ENCODE measurements at regions not wholly inside any gene's neighbourhood (a gene's known extent, or its start where the extent isn't known, plus 50 kb on each side); places are given as distances from the start of the nearest gene placed in this dataset.

GRCh38 chr13:26929971-26930730, 169.6 kb upstream of the GPR12 start:
- peak; percentile 55 for DNase-seq

GRCh38 chr13:26927511-26927910, 166.9 kb upstream of the GPR12 start:
- no peak for DNase-seq

- no peak for DNase-seq
These were observed 165.8 kb upstream of the GPR12 start for GRCh38 chr13:26926371-26926770.

- DNase-seq = no peak
These were observed 163.4 kb upstream of the GPR12 start for GRCh38 chr13:26923824-26924605.

DNA sequence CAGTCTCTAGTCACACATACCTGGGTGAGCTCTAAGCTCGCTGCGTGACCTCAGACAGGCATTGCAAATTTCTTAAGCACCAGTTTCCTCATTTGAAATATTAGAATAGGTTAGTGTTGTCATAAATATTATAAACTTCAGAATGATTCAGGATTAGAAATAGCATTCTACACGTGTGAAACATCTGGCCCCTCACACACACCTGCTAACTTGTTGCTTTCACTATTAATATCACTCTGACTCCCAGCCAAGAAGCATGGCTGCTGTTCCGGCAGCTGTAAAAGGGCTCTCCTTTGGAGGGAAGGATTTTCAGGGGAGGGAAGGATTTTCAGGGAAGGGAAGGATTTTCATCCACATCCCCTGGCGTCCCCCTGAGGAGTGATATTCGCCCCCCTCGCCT, 161.3 kb upstream of the GPR12 start:
- no peak for DNase-seq

DNA sequence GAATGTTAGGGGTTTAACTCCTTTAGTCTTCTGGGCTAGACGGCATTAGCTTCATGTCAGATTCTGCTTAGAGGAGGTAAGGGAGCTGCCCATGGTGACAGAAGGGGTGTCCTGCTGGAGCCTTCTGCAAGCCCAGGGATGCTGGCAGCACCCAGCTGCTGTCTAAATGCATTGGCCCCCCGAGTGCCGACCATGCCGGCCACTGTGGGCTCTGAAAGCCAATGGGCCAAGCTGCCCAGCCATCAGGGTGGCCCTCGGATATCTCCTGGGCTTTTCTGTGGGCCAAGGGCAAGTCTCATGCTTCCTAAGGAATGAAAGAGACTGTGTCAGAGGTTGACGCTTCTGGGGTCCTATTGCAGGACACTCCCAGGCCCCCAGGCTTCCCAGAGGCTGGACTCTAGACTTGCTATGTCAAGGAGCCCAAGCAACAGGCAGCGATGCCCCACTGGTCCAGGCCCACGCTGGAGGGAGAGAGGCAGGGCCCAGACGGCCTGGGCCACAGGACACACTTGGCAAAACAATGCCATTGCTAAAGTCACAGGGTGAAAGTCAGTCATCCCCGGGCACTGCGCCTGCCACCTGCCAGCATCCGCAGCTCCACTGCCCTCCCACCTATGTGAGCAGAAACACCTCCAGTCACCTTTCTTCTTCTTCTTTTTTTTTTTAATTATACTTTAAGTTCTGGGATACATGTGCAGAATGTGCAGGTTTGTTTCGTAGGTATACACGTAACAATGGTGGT, 160.2 kb upstream of the GPR12 start:
- DNase-seq = no peak

GRCh38 chr13:26919732-26920131, 159.1 kb upstream of the GPR12 start:
- no peak for DNase-seq

GRCh38 chr13:26919311-26919710, 158.7 kb upstream of the GPR12 start:
- no peak for DNase-seq

DNA sequence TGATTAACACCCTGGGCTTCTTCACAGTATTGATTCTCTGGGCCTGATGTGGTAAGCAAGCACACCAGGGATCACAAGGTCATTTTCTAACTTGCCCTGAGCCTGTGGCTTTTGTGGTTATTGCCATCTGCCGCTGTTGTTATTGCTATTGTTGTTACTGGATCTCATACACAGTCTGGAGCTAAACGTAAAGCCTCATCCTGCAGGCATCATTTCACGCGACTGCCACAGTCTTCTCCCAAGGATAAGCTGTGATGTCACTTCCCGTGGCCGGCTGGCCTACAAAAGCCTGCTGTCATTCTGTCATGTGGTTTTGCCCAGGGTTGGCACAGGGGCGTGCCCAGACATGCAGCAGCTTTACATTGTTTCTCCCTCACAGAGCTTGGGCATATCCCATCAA, 154.0 kb upstream of the GPR12 start:
- peak; percentile 16 for DNase-seq

DNA sequence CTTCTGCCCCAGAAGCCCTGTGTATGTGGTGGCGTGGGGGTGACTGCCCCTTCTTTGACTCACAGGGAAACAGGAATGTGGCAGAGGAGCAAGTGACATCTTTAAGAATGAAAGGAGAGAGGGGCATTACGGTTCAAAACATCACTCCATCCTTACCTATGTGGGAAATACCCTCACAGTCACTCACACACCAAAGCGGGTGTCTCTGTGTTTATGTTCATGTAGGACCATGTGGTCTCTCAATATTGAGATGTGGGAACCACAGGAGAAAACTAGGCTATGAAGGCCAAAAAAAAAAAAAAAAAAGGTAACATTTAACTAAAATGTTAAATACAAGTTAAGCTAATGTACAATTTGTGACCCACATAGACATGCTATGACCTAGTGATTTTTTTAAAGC, 153.6 kb upstream of the GPR12 start:
- no peak for DNase-seq

- DNase-seq = no peak
These were observed 150.3 kb upstream of the GPR12 start for GRCh38 chr13:26910754-26911465.

DNA sequence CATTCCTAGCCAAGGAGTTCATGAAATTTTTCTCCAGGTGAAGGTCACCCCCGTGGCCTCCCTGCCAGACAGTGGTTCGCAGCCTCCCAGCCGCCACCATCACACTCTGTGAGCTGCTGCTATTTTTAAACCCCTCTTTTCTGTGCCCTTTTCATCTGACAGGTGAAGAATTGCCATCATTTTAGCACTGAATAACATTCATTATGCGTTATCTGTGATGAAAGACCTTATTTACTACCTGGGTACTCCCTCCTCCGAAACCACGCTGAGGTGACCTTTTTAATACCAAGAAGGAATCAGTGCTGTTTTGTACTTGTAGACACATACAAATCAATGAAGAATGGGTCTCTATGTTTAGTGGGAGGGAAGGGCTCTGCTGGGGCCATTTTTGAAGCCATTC, 148.9 kb upstream of the GPR12 start:
- no peak for DNase-seq

DNA sequence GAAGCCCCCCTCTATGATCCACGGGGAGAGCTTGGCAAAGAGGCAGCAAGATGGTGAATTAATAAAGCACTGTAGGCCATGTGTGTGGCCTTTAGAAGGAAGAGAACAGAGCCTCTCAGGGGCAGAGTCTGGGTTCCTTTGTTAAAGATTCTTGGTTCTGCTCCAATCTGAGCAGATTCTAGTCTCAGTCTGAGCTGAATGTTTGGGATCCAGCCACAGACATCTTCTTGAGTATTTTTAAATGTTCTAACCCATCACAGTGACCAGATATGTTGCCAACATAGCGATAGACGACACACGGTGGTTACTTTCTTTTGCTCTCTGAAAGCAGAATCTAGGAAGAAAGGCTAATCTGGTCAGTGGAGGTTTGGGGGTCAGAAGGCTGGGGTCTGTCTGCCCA, 147.5 kb upstream of the GPR12 start:
- DNase-seq = no peak

DNA sequence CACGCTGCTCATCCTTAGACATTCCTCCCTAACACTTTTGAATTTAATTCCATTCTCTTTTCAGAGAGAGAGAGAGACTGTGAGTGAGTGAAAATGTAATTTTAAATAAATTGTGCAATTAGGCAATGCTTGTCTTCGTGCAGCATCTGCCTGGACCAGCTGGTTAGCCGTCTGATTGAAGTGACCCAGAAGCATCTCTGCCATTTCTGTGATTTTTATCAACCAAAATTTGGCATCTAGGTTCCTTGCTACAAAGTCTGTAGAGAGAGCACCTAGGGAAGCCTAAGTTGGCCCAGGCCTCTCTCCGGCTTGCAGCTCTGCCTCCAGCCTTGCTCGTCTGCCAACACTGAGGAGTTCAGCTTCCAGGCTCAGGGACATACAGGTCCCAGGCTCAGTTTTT, 138.6 kb upstream of the GPR12 start:
- no peak for DNase-seq

- no peak for DNase-seq
These were observed 137.3 kb upstream of the GPR12 start for GRCh38 chr13:26897706-26898550.

DNA sequence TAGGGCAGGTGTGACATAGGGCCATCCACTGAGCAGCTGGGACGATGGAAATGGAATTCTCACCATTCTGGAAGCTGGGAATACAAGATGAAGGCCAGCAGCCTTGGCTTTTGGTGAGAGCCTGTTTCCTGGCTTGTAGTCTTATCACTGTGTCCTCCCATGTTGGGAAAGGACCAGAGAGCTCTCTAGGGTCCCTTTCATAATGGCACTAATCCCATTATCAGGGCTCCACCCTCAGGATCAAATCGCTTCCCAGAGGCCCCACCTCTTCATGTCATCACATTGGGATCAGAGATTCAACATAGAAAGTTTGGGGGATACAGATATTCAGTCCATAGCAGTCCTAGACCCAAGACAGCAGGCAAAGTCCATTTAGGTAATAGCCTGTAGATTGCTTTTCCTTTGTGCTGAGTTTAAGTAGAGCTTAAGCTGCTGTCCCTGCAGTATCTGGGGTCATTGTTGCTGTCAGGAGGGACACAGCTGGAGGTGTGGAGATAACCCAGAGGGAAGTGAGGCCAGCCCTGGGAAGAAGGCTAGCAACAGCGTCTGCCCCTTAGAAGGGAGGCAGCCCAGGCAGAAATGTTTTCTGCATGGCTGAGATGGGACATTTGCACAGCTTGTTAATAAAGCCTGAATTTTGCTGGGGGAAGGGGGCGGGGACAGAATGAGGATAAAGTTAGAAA, 136.5 kb upstream of the GPR12 start:
- DNase-seq = no peak

GRCh38 chr13:26895808-26896466, 135.4 kb upstream of the GPR12 start:
- no peak for DNase-seq

- DNase-seq = no peak
These were observed 134.7 kb upstream of the GPR12 start for GRCh38 chr13:26895081-26895807.

GRCh38 chr13:26888632-26889031, 128.0 kb upstream of the GPR12 start:
- no peak for DNase-seq

DNA sequence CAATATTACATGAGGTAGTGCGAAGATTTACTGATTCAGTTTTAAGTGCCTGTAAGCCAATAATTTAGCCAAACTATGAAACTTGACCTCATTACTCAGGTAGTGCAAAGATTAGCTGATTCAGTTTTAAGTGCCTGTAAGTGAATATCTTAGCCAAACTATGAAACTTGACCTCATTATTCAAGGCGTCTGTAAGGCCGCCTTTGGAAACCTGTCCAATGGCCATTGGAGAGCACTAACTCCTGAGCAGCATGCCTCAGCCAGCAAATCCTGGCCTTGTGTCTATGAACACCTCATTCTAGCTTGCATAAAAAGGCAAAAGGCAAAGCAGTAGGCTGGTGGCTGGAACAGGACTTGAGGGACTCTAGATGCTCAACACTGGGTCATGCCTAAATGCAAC, 127.0 kb upstream of the GPR12 start:
- no peak for DNase-seq

All from NK-92 treated with Interleukin-12 subunit alpha and Interleukin-12 subunit beta, amount 100 ng/mL, for 24 hours (cell line).